GM21717 (cell line): ENCODE measurements at regions not wholly inside any gene's neighbourhood (a gene's known extent, or its start where the extent isn't known, plus 50 kb on each side); places are given as distances from the start of the nearest gene placed in this dataset.

Experiments used
- ATAC-seq: cut with Tn5 transposase; IDR thresholded peaks from one replicate; pipeline ENCODE4 v1.9.1; 2021; ENCODE audit warnings: mild to moderate bottlenecking, moderate library complexity; ENCODE audit not compliant: unreplicated experiment

DNA sequence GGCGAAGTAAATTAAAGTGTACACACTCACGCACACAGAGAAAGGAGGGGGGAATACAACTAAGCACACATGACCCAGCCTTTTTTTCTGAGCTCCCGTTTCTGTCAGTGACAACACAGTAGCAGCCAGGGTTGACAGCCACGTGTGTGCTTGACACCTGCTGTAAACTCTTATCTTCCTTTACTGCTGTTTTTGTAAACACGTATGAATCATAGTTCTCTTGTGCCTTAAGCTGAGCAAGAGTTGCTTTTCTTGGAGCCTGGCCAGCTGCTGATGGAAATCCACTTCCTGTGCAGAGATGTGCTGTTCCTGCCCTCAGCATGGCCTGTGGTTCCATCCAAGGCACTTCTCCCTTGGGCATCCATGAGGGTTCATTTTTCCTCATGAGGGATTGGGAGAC, 561.9 kb downstream of the GALR1 start:
- no peak for ATAC-seq

DNA sequence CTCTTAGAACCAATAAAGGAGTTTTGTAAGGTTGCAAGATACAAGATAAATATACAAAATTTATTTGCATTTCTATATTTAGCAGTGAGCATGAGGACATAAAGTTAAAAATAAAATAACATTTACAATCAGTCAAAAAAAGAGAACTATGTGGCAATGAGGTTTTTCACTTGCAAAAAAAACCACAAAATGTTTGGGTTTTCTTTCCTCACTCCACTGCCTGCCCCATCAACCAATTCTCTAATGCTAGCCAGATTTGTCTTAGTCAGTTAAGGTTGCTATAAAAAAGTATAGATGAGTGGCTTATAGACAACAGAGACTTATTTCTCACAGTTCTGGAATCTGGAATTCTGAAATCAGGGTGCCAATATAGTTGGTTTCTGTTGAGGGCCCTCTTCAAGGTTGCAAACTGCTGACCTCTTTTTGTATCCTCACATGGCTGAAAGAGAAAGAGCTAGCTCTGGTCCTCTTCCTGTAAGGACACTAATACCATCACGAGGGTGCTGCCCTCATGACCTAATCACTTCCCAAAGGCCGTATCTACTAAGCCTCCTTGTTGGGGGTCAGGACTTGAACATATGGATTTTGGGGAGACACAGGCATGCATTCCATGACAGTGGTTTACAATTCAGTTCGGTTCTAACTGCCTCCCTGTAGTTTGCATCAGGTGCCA, 566.2 kb downstream of the GALR1 start:
- no peak for ATAC-seq

DNA sequence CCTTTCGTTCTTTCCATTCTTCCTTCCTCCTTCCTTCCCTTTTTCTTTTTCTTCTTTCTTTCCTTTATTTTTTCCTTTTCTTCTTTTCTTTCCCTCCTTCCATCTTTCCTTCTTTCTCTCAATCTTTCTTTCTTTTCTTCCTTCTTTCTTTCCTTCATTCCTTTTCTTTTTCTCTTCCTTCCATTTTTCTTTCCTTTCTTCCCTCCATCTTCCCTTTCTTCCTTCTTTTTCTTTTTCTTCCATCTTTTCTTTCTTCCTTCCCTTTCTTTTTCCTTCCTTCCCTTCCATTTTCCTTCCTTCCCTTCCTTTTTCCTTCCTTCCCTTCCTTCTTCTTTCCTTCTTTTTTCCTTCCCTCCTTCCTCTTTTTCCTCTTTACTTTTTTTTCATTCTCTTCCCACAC, 568.7 kb downstream of the GALR1 start:
- ATAC-seq = no peak

DNA sequence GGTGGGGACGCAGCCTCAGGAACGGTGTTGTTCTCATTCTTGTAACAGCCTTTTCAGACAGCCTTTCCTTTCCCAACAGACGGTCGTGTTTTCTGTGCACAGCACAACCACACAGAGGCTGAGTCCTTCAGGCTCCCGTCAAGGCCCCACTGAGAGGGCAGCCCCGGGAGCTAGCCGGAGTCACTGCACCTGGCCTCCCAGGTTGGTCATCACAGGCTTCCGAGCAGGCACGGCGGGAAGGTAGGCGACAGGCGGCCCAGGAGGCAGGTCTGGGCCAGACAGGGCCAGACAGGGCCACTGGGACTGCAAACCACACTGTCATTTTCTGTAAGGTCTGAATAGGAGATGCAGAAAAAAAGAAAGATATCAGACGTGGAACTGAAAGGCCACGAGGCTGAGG, 570.8 kb downstream of the GALR1 start:
- no peak for ATAC-seq

DNA sequence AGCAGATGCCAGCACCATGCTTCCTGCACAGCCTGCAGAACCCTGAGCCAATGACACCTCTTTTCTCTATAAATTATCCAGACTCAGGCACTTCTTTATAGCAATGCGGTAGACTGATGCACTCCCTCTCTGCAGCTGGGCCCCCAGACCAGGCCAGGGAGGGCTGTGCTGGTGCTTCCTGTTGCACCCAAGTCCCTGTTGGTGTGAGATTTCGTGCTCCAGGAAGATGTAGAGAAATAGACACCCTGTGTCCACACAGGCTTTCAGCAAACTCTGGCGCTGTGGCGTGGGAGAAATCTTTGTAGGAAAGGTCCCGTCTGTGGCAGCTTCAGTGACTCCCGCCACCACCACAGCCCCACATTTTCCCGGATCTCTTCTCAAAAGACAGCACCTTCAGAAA, 572.2 kb downstream of the GALR1 start:
- no peak for ATAC-seq

DNA sequence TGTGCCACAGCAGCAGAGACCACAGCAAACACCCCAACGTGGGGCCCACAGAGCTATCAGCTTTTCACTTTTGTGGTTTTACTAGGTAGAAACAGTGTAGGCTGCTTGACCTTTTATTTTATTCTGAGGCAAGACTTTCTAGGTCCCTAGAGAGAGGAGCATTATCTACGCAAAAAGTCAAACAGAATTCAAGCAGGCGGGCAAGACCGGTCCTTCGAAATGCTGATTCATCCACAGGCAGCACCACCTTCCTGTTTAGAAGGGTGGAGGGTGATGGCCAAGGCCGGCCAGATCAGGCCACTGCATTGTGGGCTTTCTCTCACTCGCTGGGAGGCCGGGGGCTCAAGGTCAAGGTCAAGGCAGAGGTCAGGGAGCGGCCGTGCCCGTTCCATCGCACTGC, 573.0 kb downstream of the GALR1 start:
- no peak for ATAC-seq

DNA sequence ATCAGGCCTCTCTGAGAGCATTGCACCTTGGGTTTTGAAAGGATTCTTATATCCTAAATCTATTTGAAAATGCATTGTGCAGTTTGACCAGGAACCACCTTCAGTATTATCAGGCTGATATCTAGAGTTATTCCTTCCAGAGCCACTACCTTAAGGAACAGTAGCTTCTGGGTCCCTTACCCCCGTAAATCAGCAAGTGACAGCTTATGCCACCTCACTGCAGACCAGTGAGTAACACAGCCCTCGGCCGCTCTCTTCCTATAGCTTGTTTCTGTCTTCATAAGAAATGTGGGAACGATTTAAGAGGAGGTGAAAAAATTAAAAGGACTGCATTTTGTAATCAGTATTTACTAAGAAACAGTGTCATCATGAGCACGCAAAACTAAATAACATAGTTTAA, 584.2 kb downstream of the GALR1 start:
- no peak for ATAC-seq

DNA sequence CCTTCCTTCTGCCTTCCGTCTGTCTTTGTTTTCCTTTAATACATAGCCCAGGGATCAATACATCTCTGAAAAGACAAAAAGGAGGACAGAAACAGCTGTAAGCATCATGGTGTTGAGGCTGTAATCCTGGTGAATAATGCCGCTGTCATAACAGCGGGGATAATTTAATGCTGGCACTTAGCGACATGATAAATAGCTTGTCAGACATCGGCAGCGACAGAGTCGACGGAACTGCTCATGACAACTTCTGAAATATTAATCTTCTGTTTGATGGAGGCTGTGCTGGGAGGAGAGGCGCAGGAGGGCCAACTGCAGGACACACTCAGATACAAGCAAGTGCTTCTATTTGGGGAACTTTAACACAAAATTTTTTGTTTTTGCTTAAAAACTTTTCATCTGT, 602.2 kb downstream of the GALR1 start:
- no peak for ATAC-seq

DNA sequence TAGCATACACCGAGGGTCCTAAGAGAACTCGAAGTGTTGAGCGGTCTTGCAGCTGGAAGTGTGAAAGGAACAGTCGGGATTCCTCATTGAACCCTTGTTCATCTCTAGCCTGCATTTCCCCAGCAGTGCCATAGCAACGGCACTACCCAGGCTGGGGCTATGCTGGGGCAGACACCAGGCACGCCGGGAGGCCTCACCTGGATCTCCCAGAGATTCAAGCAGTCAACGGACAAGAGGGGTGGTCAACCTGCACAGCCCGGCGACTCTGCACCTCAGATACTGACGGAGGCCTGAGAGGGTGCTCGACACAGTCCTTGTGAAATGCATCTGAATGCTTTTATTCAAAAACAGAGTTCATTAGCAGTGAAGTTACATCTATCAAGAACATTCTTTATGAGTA, 604.2 kb downstream of the GALR1 start:
- ATAC-seq = no peak

DNA sequence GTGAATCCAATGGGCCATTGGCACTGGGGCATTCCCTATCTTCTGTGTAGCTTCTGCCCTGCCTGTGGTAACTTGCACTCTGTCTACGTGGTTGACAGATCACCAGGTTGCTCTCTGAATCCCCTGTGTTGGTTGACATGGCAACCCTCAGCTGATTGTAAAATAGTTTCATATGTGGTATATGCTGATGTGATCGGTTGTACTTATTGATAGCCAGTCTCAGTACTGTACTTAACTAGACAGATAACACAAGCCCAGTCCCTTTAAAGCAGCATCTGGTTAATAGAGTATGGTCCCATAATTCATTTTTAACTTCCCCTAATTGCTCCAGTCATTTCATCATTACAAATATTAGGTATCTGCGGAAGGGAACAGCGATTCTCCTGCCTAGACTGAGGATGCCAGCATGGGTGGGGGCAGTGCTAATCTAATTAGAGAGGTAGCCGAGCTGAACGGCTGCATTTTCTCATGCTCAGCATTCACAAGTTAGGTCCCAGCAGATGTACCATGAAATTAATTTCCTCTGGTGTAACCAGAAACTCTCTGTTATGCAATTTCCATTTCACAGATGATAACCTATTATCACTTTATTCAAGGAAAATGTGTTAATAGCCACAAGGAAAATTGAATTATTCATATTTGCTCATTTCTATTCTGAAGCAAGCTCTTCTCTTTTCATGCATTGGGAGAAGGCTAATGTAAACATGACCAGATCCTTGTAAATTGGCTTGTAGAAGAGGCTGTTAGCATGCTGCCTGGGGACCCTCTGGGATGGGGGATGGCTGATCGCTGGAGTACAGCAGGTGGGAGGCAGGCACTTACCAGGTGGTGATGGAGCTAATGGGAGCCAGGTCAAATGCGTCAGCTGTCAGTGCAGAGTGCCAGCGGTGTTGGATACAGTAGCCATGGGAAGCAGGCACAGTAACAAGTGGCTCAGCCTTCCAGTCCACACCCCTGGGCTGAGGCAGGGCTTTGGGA, 608.3 kb downstream of the GALR1 start:
- no peak for ATAC-seq

DNA sequence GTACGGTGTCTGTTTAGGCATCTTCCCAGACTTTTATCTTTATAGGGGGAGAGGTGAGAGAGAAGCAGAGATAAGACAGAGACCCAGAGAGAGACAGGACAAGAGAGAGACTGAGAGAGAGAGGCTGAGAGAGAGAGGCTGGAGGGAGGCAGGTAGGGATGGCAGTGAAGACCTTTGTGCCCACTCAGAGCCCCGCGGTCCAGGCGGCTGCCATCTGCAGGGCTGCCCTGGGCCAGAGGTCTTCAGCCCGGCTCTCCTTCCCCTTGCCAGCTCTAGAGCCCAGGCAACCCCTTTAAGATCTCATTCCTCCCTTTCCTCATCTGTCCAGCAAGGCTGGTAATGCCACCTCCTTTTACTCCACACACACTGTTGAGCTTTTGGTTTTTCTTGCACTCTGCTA, 610.0 kb downstream of the GALR1 start:
- ATAC-seq = no peak

DNA sequence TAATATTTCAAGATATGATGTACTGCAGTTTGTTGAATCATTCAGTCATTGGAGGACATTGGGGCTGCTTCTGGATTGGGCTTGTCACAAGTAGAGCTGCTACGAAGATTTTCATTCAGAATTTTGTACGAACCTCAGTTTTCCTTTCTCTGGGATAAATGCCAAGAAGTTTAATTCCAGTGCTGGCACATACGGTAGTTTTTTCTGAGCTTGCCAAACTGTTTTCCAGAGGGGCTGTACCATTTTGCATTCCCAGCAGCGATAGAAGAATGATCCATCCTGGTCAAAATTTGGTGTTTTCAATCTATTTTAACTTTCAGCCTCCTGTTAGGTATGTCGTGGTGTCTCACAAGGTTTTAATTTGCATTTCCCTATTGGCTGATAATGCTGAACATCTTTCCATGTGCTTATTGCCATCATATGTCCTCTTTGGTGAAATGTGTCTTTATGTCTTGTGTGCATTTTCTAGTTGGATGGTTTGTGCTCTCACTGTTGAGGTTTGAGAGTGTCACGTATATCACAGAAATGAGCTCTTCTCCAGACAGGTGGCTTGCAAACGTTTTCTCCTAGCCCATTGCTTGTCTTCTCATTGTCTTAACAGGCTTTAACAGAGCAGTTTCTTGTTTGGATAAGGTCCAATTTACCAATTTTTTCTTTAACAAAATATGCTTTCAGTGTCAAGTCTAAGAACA, 612.6 kb downstream of the GALR1 start:
- ATAC-seq = no peak

DNA sequence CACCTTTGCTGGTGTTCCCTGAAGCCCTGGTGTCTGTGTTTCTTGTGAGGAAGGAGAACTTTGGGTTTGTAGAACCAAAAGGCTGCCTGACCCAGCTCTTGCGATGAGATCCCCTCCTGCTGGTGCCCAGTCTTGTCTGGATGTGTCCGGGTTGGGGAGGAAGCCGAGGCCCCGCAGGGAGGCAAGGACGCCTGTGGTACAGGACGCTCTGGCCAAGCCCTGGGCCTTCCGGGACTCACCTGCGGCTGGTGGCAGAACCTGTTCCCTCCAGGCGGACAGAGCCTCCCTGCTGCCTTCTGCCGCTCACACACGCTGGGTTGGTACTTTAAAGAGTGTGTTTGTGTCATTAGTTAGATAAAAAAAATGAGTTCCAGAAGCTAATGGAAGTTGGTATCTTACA, 616.2 kb downstream of the GALR1 start:
- ATAC-seq = no peak

DNA sequence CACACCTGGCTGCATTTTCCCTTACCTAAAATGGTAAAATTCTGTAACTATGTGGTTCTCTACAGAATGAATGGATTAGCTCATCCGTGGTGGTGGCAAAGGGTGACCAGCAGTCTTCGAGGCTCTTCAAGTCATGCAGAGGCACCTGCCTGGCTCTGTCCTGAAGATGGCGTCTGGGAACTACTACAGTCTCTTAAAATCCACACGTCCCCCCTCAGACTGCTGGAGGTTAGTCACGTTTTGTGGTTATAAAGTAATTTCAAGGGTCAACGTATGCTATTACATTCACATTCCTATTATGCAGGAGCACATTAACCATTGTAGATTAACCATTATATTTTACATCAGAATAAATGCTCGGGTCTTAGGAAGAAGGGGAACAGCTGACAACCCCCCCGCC, 616.7 kb downstream of the GALR1 start:
- no peak for ATAC-seq

DNA sequence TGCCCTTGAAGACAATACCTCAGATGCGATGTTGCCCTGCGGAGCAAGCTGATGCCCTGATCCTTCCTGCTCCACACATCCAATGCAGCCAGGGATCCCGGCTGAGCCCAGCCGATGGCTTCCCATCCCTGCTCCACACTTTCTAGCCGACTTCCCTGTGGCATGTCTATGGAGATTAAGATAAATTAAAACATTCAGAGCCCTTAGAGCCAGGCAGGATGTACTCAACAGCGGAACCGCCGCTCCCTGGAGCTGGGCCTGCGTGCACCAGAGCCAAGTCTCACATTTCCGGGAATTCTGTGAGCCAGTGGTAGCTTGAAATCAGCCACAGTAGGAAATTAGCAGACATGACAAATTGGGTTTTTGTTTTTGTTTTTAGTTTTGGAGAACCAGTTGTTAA, 620.6 kb downstream of the GALR1 start:
- ATAC-seq = no peak

DNA sequence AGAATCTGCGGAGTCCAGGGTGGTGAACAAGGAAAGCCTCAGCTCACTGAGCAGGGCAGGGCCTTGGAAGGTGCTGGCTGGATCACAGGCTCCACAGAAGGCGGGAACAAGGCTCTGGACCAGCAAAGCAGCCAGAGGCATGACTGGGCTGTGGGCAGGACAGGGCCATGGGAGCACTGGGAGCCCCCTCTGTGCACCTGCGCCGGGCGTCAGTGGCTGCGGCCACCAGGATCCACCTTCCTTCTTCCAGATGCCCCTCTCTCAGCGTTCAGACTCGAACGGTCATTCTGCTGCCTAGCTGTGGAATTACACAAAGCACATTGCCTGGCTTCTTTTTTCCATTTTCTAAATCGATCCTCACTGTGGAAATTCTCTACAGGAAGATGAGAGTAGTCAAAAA, 621.2 kb downstream of the GALR1 start:
- ATAC-seq = no peak

DNA sequence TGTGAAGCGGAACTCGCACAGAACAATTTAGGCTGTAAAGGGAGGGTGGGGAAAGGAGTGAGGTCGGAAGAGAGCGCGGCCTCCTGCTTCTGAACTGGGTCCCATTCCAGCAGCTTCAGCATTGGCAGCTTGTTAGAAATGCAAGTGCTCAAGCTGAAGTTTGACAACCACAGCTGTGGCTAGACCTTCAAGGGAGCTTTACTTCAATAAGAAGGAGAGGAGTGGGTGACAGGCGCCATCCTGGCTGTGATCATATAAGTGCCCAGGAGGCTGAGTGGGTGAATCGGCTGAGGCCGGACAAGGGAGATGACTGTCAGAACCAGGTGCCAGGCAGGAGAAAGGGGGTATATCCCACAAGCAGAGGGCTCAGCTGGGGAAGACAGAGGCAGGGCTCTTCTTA, 622.5 kb downstream of the GALR1 start:
- ATAC-seq = no peak

DNA sequence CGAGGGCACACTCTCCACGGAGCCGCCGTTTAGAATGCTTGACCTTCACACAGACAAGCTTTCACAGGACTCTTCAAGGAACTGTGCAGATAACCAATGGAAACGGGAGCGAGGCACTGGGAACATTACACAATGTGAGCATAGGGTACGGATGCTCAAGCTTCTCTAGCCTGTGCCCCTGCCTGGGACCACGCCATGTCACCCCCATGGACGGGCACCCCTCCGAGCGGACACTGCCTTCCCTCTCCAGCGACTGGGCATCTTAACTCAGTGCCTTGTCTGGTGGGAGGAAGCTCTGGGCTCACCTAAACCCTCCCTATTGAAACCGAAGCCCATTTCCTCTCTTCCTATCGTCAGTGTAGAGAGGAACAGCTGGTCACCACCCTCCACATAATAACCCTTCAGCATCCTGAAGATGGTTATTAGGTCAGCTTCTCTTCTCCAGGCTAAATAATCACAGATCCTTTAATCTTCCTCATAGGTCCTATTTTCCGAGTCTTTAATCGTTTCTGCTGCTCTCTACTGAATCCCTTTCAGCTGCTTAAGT, 626.7 kb downstream of the GALR1 start:
- no peak for ATAC-seq

DNA sequence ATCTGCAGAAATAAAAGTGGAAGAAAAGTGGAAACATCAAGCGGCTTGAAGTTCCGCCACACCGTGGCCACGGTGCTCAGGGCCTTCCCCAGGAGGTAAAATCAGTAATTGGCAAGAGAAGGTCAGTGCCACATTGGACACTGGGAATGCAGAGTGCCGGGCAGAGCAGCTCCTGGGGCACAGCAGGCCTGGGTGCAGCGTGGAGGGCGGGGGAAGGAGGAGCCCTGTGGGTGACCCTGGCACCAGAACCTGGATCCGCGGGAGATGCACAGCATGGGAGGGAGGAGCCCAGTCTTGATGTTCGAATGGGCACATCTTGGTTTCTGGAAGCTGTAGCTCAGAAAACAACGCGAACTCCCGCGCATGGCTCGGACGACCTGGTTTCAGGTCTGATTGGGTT, 630.2 kb downstream of the GALR1 start:
- no peak for ATAC-seq

DNA sequence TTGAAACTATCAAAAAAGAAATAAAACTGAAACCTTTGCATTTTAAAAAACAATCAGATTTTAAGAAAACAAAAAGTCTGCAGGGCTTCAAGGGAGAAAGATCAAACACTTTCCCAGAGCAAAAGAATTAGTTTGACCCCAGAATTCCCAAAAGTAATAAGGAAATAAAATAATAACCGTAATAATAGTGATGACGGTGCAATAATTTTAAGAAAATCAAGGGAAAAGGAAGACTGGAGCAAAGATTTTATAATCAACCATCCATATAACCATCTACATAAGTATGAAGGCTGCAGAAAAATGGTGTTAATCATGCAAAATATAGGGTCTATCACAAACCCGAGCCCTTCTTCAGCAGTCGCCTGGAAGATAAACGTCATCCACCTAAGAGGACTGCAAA, 634.8 kb downstream of the GALR1 start:
- ATAC-seq = no peak

DNA sequence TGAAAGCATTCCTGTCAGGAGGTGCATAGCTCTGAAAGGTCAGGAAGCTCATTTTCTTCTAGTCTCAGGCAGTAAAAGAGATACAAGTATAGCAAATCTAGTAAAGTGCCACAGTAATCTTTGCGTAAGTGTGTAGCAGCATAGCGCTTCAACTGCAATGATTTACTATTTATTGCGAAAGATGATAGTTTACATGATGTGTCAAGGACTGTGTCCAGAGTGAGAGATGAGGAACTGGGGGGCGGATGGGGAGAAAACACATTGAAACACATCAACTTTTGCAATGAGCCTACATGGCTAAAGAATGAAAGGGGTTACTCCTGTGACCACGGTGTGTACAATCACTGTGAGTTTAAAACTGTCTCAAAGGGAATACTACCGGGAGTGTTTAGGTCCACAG, 644.4 kb downstream of the GALR1 start:
- ATAC-seq = no peak

DNA sequence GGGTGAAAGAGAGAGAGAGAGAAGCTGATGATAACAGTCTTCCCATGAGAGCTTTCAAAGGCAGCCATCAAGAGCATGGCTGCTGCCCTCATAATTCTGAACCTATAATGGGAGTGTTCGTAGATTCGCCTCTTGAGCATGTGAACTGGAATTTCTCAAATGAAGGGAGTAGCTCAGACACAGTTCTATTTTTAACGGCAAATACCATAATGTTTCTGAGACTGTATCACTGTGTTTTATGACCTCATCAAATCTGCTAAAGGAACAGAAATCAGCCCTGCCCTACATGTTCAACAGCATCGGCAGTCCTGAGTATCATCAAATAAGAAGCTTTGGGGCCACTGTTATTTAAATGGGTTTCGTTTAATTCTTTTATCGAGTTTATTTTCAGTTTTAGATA, 645.6 kb downstream of the GALR1 start:
- ATAC-seq = no peak
